ENCODE measurements at regions not wholly inside any gene's neighbourhood (a gene's known extent, or its start where the extent isn't known, plus 50 kb on each side); places are given as distances from the start of the nearest gene placed in this dataset.

DNA sequence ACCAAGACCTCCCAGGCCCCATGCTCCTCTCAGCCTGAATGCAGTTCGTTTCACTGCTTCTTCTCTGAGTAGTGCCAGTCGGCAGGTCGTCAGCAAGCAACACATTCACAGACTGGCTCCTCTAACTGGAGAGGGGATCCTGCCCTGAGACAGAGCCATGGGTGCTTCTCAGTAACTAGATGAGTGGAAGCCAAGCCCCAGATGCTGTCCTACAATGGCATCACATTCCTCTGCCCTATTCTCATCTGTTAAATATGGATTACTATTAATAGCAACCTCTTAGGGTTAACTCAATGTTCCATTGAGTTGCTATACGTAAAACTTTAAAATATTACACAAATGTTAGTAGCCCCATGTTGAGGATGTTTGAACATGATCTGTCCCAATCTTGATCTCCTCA, 84.2 kb upstream of the S1PR1 start:
- DNase-seq (ENCODE audit: low read depth in 2 of 2) = no peak

GRCh38 chr1:101151286-101151685, 85.5 kb upstream of the S1PR1 start:
- DNase-seq (ENCODE audit: low read depth in 2 of 2) = no peak

DNA sequence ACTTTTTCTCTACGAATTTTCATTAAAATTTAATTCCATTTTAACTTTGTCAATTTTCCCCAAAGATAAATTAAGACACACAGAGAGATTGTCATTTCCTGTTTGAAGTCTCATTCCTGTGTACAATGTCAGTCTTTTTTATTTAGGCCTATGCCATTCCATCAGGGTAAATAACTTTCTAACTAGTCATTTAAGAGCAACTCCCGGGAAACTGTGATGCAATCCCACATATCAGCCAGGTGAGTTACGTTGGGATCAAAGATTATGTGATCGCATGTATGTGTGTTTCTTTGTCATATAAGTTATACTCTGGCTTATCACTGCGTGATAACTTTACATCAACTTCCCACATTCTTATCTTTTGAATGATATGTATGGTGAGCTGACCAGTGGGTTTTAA, 86.1 kb upstream of the S1PR1 start:
- DNase-seq (ENCODE audit: low read depth in 2 of 2) = no peak

DNA sequence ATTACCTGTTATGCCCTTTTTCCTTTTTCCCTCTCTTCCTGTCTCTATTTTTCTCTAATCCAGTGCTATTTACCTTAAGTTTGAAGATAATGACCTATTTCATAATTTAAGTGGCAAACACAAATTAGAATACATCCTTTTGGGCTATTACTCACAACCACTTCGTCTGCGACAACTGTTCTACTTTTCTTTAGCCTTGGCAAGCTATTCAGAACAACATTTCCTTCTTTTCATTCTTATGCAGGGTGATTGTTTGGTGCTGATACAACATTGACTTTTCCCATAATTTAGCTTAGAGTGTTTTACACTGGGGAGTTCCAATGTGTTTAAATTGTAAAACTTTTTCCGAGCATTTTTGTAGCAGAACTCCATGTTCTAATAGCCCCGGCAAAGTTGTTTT, 86.6 kb upstream of the S1PR1 start:
- no peak for DNase-seq (ENCODE audit: low read depth in 2 of 2)

GRCh38 chr1:101148980-101149379, 87.8 kb upstream of the S1PR1 start:
- no peak for DNase-seq (ENCODE audit: low read depth in 2 of 2)

- no peak for DNase-seq (ENCODE audit: low read depth in 2 of 2)
Measured at GRCh38 chr1:101147381-101147780, 89.4 kb upstream of the S1PR1 start.

DNA sequence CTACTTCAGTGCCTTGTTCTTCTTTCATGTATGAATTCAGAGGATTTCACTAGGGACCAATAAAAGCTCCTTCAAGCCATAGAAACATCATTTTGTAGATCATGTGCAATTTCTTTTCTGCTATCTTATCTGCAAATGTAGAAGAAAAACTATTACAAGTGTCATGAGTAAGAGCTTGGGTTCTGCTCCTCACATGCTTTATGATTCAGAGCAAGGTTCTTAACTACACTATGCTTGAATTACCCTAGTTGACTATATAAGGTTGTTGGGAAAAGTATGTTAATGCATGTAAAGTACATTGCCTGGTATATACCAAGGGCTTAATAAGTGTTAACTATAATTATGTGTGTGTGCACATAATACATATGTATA, 91.4 kb upstream of the S1PR1 start:
- no peak for DNase-seq (ENCODE audit: low read depth in 2 of 2)

- DNase-seq (ENCODE audit: low read depth in 2 of 2) = no peak
Measured at GRCh38 chr1:101144671-101145448, 92.0 kb upstream of the S1PR1 start.

- no peak for DNase-seq (ENCODE audit: low read depth in 2 of 2)
Measured at GRCh38 chr1:101142244-101142643, 94.6 kb upstream of the S1PR1 start.

DNA sequence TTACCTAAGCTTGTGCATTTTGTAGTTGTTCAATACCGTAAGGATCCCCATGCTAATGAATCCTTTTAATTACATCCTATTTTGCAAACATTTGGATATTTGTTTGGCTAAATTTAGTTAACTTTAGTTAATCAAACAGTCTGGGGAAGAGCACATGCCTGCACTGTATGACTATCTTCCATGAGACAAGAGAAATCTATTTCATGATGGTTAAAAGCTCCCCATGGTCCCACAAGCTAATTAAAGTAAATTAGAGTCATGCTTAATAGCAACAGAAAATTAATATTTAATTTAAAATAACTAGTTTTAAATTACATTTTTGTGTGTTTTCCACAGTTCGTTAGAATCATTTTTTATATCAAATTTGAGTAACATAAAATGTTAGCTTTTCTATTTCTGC, 95.4 kb upstream of the S1PR1 start:
- no peak for DNase-seq (ENCODE audit: low read depth in 2 of 2)

DNA sequence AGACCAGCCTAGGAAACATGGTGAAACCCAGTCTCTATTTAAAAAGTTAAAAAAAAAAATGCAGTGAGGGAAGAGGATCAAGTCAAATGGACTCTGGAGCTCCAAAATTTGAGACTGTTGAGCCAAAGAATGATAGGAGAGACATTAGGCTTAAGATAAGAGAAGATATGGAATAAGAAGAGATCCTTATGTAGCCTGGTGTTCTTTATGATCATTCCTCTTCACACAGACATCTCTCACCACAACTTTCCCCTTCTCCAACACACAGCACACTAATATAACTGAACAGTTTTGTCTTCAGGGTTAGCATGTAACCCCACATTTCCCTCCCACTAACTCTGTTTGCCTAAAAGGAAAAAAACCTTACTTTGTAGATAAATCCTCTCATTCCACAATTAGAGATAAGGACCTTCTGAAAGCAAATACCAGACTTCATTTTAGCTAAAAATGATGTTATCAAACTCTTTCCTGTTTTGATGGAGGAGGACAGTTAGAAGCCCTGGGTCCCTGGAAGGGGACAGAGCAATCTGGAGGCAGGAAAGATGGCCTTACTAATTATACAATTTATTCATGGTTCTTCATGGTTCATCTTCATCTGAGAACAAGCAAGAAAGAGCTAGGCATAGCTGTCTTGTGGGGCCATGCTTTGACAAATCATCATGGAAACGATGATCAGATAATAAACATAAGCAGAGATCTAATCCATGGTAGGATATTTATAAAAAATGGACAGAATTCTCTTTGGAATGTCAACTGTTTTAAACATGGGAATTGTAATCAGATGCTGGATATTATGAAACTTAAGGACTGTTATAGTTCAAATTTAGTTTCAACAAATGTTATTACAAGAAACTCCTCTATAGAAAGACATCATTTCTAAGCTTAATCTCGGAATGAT, 96.7 kb upstream of the S1PR1 start:
- no peak for DNase-seq (ENCODE audit: low read depth in 2 of 2)

DNA sequence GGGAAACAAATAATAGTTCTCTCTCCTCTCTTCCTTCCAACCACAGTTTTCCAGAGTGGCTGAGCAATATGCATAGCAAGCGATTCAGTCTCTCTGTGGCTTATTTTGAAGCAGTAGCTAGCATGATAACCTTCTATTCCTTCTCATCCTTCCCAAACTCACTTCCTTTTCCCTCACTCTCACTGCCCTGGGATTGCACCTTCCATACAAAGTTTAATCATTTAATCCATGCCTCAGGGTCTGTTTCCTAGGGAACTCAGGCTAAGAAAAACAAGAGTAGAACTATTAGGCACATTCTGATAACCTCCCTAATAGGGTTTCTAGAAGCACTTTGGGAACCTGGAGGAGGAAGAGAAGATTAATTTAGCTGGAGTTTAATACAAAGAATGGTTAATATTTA, 97.7 kb upstream of the S1PR1 start:
- no peak for DNase-seq (ENCODE audit: low read depth in 2 of 2)

DNA sequence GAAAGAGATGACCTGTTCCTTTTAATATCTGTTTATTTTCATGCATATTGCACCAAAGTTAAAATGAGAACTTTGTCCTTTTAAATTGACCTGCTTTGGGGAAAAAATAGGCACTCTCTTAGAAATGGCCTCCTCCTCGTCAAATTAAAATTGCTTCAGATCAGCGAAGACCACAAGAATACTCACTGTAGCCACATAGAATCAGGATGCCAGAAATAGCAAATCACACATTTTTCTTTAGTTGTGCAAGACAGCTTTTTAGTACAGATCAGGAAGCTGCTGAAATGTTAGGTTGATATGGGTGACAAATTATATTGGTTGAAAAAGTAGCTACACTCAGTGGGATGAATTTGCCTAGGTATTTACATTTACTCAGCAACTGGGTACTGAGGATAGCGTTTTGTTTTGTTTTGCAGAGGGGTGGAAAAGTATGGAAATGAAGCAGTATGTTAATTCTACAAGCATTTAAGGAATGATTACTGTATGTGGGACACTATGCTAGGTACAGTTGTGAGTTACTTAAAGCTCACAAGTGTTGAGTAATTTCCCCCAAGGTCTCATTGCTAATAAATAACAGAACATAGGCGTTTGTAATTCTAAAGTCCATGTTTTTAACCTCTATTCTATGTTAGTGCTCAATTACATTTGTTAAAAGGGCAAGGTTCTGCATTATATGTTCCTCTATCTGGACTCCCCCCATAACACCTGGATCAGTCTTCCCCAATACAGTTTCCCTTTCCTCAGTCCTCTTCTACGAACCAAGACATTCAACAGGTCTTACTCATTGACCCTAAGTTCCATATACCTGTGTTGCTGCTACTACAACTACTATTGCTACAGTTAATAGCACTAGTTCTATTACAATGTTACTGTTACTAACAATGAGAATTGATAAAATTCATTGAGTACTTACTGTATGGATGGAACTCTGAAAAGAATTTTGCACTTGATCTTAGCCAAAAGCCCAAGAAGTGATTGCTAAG, 99.4 kb upstream of the S1PR1 start:
- DNase-seq (ENCODE audit: low read depth in 2 of 2) = no peak

DNA sequence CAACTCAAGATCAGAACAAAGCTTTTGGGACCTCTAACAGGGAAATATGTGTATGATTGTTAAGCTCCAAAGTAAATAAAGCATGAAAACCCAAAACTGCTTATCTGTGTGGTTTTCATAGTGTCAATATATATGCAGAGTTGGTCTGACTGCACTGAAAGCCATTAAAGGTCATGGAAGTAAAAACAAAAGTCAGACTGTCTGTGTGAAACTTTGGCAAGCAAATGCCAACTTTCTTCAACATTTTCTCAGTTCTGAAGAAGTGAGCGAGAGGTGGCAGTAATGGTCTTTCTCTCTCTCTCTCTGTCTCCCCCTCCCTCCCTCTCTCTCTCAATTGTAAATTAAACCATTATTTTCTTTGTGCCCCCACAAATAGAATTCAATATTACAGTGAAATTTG, 100.1 kb upstream of the S1PR1 start:
- no peak for DNase-seq (ENCODE audit: low read depth in 2 of 2)

- DNase-seq (ENCODE audit: low read depth in 2 of 2) = no peak
Measured at GRCh38 chr1:101136271-101136670, 100.5 kb upstream of the S1PR1 start.

- no peak for DNase-seq (ENCODE audit: low read depth in 2 of 2)
Measured at GRCh38 chr1:101135526-101135925, 101.3 kb upstream of the S1PR1 start.

DNA sequence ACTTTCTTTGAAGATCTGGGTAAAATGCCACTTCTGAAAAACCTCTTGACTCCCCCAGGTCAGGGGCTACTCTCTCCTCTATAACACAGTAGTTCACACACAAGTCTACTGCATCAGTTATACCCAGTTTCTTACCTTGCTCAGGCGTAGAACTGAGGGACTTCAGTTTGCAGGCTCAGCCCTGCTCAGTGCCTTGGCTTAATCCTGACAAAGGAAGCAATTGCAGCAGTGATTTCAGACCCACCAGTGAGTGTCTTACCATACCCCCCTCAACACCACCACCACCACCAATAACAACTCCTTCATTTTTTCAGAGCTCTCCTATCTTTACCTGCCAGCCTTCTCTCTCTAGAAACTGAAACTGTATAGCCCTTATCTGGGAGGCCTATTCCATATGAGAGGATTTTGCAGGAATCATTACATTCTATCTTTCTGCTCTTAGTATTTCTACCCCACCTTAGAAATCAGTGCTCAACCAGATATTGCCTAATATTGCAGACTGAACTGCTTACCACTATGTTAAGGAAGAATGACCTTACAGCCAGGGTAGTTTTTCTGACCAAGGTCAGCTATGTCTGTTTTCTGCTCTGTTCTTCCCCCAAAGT, 105.5 kb upstream of the S1PR1 start:
- DNase-seq (ENCODE audit: low read depth in 2 of 2) = no peak

DNA sequence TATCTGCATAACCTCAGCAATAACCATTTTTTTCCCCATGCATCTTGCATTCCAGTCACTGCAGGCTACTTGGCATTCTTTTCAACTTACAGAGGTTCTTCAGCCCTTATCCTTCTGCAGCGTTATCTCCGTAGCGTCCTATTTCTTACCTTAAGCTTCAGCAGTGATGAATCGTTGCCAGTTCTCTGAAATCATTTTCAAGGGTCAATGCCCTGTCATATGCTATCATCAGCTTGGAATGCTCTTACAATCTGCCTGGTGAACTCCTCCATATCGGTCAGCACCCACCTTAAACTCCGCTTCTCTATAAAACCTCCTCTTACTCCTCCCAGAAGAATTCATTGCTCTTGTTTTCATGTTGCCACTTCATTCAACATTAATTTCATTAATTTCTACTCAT, 105.1 kb upstream of the DPH5 start:
- no peak for DNase-seq (ENCODE audit: low read depth in 2 of 2)

GRCh38 chr1:101128846-101129245, 103.3 kb upstream of the DPH5 start:
- no peak for DNase-seq (ENCODE audit: low read depth in 2 of 2)

GRCh38 chr1:101128211-101128727, 102.7 kb upstream of the DPH5 start:
- no peak for DNase-seq (ENCODE audit: low read depth in 2 of 2)

DNA sequence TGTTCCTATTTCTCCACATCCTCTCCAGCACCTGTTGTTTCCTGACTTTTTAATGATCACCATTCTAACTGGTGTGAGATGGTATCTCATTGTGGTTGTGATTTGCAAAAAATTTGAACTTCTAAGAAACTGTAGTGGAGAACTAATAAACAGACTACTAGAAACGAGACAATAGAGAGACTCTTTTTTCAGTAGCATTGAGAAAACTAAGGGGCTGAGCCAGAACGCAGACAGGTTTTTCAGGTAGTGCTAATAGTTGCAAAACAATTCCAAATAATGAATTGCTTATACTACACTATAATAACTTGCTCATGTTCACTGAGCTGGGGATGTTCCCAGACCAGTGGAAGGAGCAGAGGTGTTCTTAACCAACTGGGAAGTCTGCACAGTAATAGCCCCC, 98.8 kb upstream of the DPH5 start:
- DNase-seq (ENCODE audit: low read depth in 2 of 2) = no peak
